ENCODE measurements at regions not wholly inside any gene's neighbourhood (a gene's known extent, or its start where the extent isn't known, plus 50 kb on each side); places are given as distances from the start of the nearest gene placed in this dataset.
A peak's percentile ranks its signal among the peaks of the same experiment; 100 is the strongest.

GRCh38 chr7:106177300-106177690, 65.2 kb upstream of the SYPL1 start:
- 87 to 91% methylated on average over 4 of the region's 4 CpGs for WGBS, 2 donors
- ATAC-seq: no peak
- Histone ChIP-seq H3K4me3 (no peak overlapping the region), H3K27ac (peak overlapping the region in 7 of 10 donors; percentile 4 to 73 (median 14)), H3K4me1 (peaks cover 3 to 41% (median 18%) of the 10 kb centered on the region in 9 donors), H3K9me3 (no peaks in the 10 kb centered on the region), H3K36me3 (no peaks in the 10 kb centered on the region), H3K27me3 (peaks cover 0 to 10% (median 0%) of the 10 kb centered on the region in 7 donors)
- TF ChIP-seq CTCF (IDR thresholded peaks at IDR 0.05): no peak
- DNase-seq: no peak
- intact Hi-C loops (cut with DNase I): loop anchor here in 9 of 10 donors (1.0 to 10.0 kb wide), 16 partner anchors 40 to 560 kb away; partner anchors contain the start of genes CCDC71L (in 3 of the 9) and NAMPT (in 3 of the 9)

GRCh38 chr7:106176414-106177299, 64.5 kb upstream of the SYPL1 start:
- peak overlapping the region in 6 of 10 donors; percentile 11 to 73 (median 38) for H3K27ac ChIP-seq
- WGBS, 2 donors: 12 to 14% methylated on average over 11 of the region's 11 CpGs
- peak; percentile 84 to 94 (median 91) for ATAC-seq
- H3K9me3 ChIP-seq: no peaks in the 10 kb centered on the region
- H3K4me1 ChIP-seq: peaks cover 3 to 41% (median 18%) of the 10 kb centered on the region in 9 donors
- TF ChIP-seq CTCF (IDR thresholded peaks at IDR 0.05): peak; percentile 87 to 99 (median 95)
- no peak overlapping the region for H3K4me3 ChIP-seq
- DNase-seq: peak; percentile 80 to 84
- intact Hi-C loops (cut with DNase I): loop anchor here in 9 of 10 donors (1.0 to 10.0 kb wide), 16 partner anchors 41 to 561 kb away; partner anchors contain the start of genes CCDC71L (in 3 of the 9) and NAMPT (in 3 of the 9)
- peaks cover 0 to 10% (median 0%) of the 10 kb centered on the region in 7 donors for H3K27me3 ChIP-seq
- H3K36me3 ChIP-seq: no peaks in the 10 kb centered on the region

- Histone ChIP-seq H3K4me1 (peaks cover 3 to 41% (median 18%) of the 10 kb centered on the region in 9 donors), H3K4me3 (no peak overlapping the region), H3K9me3 (no peaks in the 10 kb centered on the region), H3K36me3 (no peaks in the 10 kb centered on the region), H3K27me3 (peaks cover 0 to 10% (median 0%) of the 10 kb centered on the region in 7 donors), H3K27ac (no peak overlapping the region)
- no peak for TF ChIP-seq CTCF (IDR thresholded peaks at IDR 0.05)
- WGBS, 2 donors: 76 to 89% methylated on average over 1 of the region's 1 CpG
- intact Hi-C loops (cut with DNase I): loop anchor here in 9 of 10 donors (5.0 to 10.0 kb wide), 11 partner anchors 42 to 562 kb away; partner anchors contain the start of genes CCDC71L (in 2 of the 9) and NAMPT (in 2 of the 9)
- DNase-seq: no peak
- ATAC-seq: no peak
Measured at GRCh38 chr7:106175507-106175906, 63.4 kb upstream of the SYPL1 start.

- Histone ChIP-seq H3K36me3 (no peaks in the 10 kb centered on the region), H3K9me3 (no peaks in the 10 kb centered on the region), H3K27ac (no peak overlapping the region), H3K4me1 (peaks cover 0 to 23% (median 5%) of the 10 kb centered on the region in 9 donors), H3K4me3 (no peak overlapping the region), H3K27me3 (peaks cover 0 to 1% (median 0%) of the 10 kb centered on the region in 7 donors)
- ATAC-seq (no peak), DNase-seq (no peak)
- 93 to 95% methylated on average over 5 of the region's 5 CpGs for WGBS, 2 donors
- intact Hi-C loops (cut with DNase I): loop anchor here in 3 of 10 donors (10.0 kb wide), 3 partner anchors 104 to 564 kb away; no protein-coding TSS in a partner anchor
- TF ChIP-seq CTCF (IDR thresholded peaks at IDR 0.05): no peak
Measured at GRCh38 chr7:106170651-106171050, 58.5 kb upstream of the SYPL1 start.
